GM12864 (cell line): ENCODE measurements at regions not wholly inside any gene's neighbourhood (a gene's known extent, or its start where the extent isn't known, plus 50 kb on each side); places are given as distances from the start of the nearest gene placed in this dataset.

Source experiments
- DNase-seq: peaks from one replicate; pipeline ENCODE4 v3.0.0-alpha.2; 2011; ENCODE audit warnings: low read depth
- H3K4me3 ChIP-seq: 2 replicates; pipeline ENCODE4 v1.5.1; 2011; ENCODE audit warnings: mild to moderate bottlenecking, low read depth, low read length, control low read depth
- CTCF ChIP-seq: IDR thresholded peaks from 2 replicates; pipeline ENCODE4 v1.5.1; 2011; ENCODE audit warnings: low read depth, mild to moderate bottlenecking, moderate library complexity, low read length, control low read depth, inconsistent platforms; ENCODE audit errors: missing control alignments

- TF ChIP-seq CTCF, result no peak
- no peak overlapping the region for H3K4me3 ChIP-seq
- no peak for DNase-seq
These were observed 97.9 kb upstream of the TAF1B start for GRCh38 chr2:9745153-9745899.

- TF ChIP-seq CTCF, result no peak
- no peak overlapping the region for H3K4me3 ChIP-seq
- DNase-seq, result no peak
These were observed 95.9 kb upstream of the TAF1B start for GRCh38 chr2:9747396-9747795.

- no peak for TF ChIP-seq CTCF
- DNase-seq, result no peak
- no peak overlapping the region for H3K4me3 ChIP-seq
These were observed 94.7 kb upstream of the TAF1B start for GRCh38 chr2:9748577-9748976.

GRCh38 chr2:9749546-9750223 lies 93.6 kb upstream of the TAF1B start:
- TF ChIP-seq CTCF, result no peak
- H3K4me3 ChIP-seq, result no peak overlapping the region
- DNase-seq, result no peak

GRCh38 chr2:9750224-9751215 lies 92.8 kb upstream of the TAF1B start:
- TF ChIP-seq CTCF, result no peak
- no peak for DNase-seq
- no peak overlapping the region for H3K4me3 ChIP-seq

GRCh38 chr2:9751831-9752230 lies 91.4 kb upstream of the TAF1B start:
- no peak overlapping the region for H3K4me3 ChIP-seq
- no peak for DNase-seq
- TF ChIP-seq CTCF, result no peak
